Fibroblast of the aortic adventitia (primary cell): ENCODE measurements at regions not wholly inside any gene's neighbourhood (a gene's known extent, or its start where the extent isn't known, plus 50 kb on each side); places are given as distances from the start of the nearest gene placed in this dataset.

Source experiments
- DNase-seq: peaks from one replicate; pipeline ENCODE4 v3.0.0-alpha.2; 2010; ENCODE audit warnings: low read depth
- H3K4me3 ChIP-seq: 2 replicates; pipeline ENCODE4 v1.5.1; 2011; ENCODE audit warnings: low read depth, mild to moderate bottlenecking, control low read depth, low read length, moderate library complexity
- TF ChIP-seq, protein P1 (sequence below): IDR thresholded peaks from 2 replicates; pipeline ENCODE4 v1.5.1; 2011; ENCODE audit warnings: mild to moderate bottlenecking, low read length, control low read depth, inconsistent platforms; ENCODE audit not compliant: insufficient read depth

- no peak for DNase-seq
- TF ChIP-seq, protein P1, sequence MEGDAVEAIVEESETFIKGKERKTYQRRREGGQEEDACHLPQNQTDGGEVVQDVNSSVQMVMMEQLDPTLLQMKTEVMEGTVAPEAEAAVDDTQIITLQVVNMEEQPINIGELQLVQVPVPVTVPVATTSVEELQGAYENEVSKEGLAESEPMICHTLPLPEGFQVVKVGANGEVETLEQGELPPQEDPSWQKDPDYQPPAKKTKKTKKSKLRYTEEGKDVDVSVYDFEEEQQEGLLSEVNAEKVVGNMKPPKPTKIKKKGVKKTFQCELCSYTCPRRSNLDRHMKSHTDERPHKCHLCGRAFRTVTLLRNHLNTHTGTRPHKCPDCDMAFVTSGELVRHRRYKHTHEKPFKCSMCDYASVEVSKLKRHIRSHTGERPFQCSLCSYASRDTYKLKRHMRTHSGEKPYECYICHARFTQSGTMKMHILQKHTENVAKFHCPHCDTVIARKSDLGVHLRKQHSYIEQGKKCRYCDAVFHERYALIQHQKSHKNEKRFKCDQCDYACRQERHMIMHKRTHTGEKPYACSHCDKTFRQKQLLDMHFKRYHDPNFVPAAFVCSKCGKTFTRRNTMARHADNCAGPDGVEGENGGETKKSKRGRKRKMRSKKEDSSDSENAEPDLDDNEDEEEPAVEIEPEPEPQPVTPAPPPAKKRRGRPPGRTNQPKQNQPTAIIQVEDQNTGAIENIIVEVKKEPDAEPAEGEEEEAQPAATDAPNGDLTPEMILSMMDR: no peak
- H3K4me3 ChIP-seq: no peak overlapping the region
These were observed 179.5 kb upstream of the ZNF462 start for GRCh38 chr9:106683454-106683853.

DNA sequence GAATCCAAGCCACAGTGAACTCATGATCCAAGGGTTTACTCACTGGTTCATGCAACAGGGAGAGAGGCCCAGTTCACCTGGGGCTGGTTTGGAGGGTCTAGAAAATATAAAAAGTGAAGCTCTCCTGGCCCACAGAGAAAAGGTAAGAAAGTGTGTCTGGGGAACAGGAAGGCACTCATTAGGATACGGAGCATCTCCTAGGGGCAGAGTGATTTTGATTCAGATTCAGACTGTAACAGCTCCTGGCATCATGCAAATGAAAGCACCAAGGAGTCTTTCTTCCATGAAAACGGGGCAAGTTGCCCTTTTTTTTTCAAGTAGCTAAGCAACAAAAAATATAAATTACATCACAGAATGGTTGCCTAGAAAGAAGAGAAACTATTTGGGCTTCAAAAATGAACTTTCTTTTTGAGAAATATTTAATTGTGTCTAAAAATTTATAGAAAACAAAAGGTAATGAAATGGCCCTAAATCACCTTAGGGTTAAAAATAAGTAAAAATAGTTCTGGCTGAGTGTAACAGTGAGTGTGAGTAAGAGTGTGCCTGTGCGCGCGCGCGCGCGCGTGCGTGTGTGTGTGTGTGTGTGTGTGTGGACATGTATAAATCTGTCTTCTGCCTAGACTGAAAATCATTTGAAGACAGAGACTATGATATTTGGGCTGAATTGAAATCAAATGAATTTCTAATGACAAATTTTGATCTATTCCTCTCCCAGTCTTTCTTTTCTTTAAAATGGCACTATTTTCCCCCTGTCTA lies 177.8 kb upstream of the ZNF462 start:
- DNase-seq: no peak
- H3K4me3 ChIP-seq: no peak overlapping the region
- TF ChIP-seq, protein P1: no peak

DNA sequence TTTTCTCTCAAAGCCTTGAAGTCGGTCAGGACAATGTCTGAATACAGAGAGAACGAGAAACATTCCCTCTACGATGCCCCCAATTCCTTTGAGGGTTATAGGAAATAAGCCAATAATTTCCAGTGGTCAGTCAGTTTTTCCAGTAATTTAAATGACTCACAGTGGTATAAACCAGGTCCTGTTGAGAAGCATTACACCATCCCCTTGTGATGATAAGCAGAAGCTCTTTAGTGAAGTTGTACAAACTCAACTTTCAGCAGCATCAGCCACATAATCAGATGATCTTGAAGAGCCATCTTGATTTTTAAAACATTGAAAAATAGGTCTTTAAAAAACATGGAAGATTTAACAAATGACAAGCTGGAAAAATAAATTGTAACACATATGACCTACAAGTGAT lies 173.9 kb upstream of the ZNF462 start:
- DNase-seq: peak; percentile 5
- TF ChIP-seq, protein P1: no peak
- no peak overlapping the region for H3K4me3 ChIP-seq

DNA sequence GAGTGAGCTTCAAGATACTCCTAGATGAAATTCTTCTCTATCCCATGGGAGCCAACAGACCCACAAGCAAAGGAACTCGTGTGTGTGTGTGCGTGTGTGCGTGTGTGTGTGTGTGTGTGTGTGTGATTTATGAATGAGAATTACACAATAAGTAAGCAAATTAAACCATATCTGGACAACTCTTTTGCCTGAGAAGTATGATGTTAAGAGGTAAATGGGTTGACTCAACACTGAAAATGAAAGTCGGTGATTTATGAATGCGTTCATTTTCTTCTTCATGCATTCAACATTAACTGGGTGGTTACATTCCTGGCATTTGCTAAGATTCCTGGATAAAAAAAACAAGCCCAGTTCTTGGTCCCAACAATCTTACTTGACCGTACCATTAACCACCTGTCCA lies 171.3 kb upstream of the ZNF462 start:
- DNase-seq: no peak
- TF ChIP-seq, protein P1: no peak
- H3K4me3 ChIP-seq: no peak overlapping the region

DNA sequence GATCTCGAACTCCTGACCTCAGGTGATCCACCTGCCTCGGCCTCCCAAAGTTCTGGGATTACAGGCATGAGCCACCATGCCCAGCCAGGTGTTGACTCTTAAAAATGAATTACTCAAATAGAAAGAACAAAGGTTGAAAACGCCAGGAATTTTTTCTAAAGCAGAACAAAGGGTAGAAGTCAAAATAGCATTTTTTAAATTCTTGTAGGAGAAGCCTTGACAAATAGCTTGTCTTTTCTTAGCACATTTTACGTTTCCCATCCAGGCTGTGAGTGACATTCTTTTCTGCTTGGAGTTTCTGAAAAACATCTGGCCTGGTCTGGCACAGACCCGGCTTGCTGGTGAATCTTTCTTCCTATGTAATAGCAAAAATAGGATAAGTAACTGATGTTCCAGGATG lies 169.4 kb upstream of the ZNF462 start:
- TF ChIP-seq, protein P1: no peak
- no peak overlapping the region for H3K4me3 ChIP-seq
- no peak for DNase-seq

- DNase-seq: no peak
- TF ChIP-seq, protein P1: no peak
- H3K4me3 ChIP-seq: no peak overlapping the region
These were observed 166.2 kb upstream of the ZNF462 start for GRCh38 chr9:106696804-106697203.

GRCh38 chr9:106697390-106697749 lies 165.6 kb upstream of the ZNF462 start:
- H3K4me3 ChIP-seq: no peak overlapping the region
- DNase-seq: no peak
- TF ChIP-seq, protein P1: no peak
